C4-2B (cell line): ENCODE measurements at regions not wholly inside any gene's neighbourhood (a gene's known extent, or its start where the extent isn't known, plus 50 kb on each side); places are given as distances from the start of the nearest gene placed in this dataset.

Source experiments
- H3K27ac ChIP-seq: fragments of 450-650 bp; 2 replicates; pipeline ENCODE4 v1.5.1; 2017
- ZFX ChIP-seq: fragments of 450-650 bp; IDR thresholded peaks from 2 replicates; pipeline ENCODE4 v1.6.1; 2017
- TF ChIP-seq, protein P1 (sequence below): fragments of 450-650 bp; conservative IDR thresholded peaks from 2 replicates; pipeline ENCODE4 v1.5.1; 2017; ENCODE audit warnings: mild to moderate bottlenecking

DNA sequence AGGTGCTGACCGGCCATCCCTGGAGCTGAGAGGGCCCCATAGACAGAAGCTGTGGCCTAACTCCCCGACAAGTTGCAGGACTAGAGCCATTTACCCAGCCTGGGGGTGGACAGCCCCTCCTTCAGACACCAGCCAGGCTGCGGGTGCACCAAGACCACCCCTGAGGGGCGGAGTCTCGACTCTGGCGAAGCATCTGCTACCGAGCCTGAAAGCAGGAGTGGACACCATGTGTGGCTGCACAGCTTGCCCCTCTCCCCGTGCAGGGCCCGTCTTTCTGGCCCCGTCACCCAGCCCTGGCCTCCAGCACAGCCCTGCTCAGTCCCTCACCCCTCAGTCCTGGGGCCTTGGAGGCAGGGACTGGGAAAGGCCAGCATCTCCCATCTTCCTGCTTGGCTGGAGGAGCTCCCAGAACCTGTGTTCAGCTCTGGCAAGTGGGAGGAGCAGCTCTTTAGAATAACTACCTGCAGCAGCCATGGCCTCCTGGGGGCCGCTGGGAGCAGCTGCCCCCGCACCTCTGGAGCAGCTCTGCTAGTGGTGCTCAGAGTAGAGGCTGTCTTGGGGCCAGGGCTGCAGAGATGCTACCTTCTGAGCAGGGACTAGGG lies 275.8 kb downstream of the NDUFA10 start:
- TF ChIP-seq ZFX, result no peak
- TF ChIP-seq, protein P1, sequence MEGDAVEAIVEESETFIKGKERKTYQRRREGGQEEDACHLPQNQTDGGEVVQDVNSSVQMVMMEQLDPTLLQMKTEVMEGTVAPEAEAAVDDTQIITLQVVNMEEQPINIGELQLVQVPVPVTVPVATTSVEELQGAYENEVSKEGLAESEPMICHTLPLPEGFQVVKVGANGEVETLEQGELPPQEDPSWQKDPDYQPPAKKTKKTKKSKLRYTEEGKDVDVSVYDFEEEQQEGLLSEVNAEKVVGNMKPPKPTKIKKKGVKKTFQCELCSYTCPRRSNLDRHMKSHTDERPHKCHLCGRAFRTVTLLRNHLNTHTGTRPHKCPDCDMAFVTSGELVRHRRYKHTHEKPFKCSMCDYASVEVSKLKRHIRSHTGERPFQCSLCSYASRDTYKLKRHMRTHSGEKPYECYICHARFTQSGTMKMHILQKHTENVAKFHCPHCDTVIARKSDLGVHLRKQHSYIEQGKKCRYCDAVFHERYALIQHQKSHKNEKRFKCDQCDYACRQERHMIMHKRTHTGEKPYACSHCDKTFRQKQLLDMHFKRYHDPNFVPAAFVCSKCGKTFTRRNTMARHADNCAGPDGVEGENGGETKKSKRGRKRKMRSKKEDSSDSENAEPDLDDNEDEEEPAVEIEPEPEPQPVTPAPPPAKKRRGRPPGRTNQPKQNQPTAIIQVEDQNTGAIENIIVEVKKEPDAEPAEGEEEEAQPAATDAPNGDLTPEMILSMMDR, result no peak
- H3K27ac ChIP-seq, result no peak overlapping the region

DNA sequence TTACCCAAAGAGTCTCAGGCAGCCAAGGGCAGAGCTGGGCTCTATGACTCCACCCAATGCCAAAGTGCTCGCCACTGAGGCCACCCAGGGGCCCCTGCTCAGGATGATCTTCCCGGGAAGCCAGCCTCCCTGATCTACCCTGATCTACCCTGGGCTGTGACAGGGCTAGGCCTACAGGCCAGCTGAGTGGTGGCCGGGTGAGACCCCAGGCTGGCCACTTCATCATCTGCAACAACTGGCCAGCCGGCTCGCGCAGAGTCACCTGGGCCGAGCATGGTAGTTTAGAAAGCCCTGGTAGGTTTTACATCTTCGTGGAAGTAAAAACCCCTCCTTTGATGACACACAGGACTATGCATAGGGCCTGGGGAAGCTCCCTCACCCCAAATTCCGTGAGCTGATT lies 276.3 kb downstream of the NDUFA10 start:
- no peak overlapping the region for H3K27ac ChIP-seq
- TF ChIP-seq ZFX, result no peak
- TF ChIP-seq, protein P1, result no peak

DNA sequence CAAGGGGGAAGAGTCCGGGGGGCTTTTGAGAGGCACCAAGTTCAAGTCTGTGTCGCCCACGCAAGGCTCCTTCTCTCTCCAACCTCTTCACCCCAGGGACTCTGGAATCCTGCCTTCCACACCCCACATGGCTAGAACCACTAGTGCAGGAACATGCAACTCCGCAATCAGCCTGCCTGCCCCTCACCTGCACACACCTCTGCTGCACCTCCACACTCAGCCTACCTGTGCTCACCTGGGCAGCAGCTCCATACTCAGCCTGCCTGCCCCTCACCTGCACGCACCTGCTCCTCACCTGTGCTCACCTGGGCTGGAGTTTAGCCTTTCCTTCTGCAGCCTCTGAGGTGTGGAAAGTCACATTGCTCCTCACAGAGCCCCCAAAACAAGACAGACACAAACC lies 277.4 kb downstream of the NDUFA10 start:
- H3K27ac ChIP-seq, result no peak overlapping the region
- TF ChIP-seq, protein P1, result no peak
- TF ChIP-seq ZFX, result no peak

DNA sequence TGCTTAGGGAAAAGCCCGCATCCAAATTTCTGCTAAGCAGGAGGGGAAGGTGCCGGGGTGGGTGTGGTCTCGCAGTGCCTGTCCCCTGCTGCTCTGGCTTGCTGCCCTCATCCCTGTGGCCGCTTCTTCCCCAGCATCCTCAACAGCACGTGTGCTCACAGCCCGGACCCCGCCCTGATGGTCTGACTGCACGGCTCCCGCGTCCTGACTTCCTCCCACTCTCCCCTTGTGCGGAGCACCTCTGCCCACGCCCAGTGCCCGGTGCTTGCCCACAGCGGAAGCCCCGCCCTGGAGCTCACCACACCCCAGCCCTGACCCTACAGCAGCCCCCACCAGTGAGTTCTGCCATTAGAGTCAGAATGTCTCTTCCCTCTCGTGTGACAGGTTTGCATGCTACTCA lies 277.9 kb downstream of the NDUFA10 start:
- no peak for TF ChIP-seq ZFX
- TF ChIP-seq, protein P1, result no peak

DNA sequence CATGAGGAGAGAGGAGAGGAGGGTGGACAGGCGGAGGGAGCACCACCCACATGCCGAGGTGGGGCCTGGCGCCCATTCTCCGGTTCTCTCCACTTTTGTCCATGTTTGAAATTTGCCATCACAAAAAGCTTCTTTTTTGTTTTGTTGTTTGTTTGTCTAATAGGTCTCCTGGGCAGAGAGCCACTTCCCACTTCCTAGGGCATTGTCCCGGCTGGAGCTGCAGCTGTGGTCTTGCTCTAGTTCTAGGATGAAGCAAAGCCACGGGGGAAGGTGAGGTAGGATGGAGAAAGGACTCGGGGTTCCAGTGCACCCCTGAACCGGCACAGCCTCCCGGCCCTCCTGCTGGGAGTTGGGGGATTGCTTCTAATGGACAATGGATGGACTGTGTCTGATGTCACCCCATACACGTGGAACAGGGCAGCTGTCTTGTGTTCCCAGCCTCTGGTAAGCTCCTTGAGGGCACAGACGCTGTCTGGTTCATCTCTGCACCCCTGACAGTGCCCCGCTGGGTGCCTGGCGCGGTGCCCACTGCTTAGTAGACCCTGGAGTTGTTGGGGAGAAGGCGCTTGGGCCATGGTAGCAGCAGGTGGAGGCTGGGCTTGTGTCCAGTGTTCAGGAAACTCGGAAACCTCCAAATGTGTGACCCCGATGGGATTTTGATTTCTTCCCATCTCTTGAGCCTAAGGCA lies 278.4 kb downstream of the NDUFA10 start:
- H3K27ac ChIP-seq, result no peak overlapping the region
- TF ChIP-seq, protein P1, result no peak
- no peak for TF ChIP-seq ZFX

More for the DNA sequence above, 277.9 kb downstream of the NDUFA10 start:
- no peak overlapping the region for H3K27ac ChIP-seq

DNA sequence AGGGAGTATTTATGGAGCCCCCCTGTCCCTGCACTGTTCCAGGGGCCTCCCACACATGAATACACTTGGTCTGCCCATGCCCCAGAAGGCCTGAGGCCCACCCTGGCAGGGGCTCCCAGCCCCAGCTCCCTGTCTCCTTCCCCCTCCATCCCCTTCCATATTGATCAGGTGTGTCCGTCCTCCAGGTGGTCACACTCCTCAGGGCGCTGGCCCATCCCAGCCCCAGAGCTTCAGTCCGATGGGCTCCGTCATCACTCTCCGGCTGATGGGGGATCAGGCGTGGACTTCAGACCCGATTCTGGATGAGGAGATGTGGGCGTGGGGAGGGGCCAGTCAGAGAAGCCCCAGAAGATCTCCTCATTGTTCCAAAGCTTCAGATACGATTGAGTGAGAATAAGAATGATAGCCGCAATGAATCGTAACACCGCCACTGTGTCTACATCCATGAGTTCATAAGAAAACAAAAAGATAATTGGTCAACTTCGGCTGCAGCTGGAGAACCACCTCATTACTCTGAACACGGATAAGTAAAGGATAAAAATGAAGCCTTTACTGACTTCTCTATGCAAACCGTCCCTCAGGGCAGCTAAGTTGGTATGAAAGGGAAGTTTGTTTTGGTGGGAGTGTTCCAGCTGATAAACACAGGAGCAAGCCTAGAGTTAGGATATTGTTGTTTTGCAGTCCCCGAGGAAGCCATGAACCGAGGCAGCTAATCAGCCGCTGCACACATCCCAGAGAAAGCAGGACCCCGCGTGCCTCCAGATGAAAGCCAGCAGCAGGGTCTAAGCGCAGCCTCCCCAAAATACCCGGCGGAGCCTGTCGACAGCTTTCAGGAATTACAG lies 279.5 kb downstream of the NDUFA10 start:
- TF ChIP-seq, protein P1, result no peak
- no peak for TF ChIP-seq ZFX
- H3K27ac ChIP-seq, result no peak overlapping the region
